Hippocampal formation (tissue), 2 donors: ENCODE measurements at regions not wholly inside any gene's neighbourhood (a gene's known extent, or its start where the extent isn't known, plus 50 kb on each side); places are given as distances from the start of the nearest gene placed in this dataset.
A peak's percentile ranks its signal among the peaks of the same experiment; 100 is the strongest.

Source experiments
- DNase-seq, 2 donors: peaks; one replicate each; lab custom pipeline; 2025; lab: John Stamatoyannopoulos, UW

- DNase-seq: no peak
Observed at GRCh38 chr2:19677825-19678518, 223.8 kb downstream of the TTC32 start.

- DNase-seq: no peak
Observed at GRCh38 chr2:19677215-19677777, 224.5 kb downstream of the TTC32 start.

- DNase-seq: no peak
Observed at GRCh38 chr2:19676770-19677169, 225.0 kb downstream of the TTC32 start.

GRCh38 chr2:19675856-19676460 is 225.8 kb downstream of the TTC32 start:
- DNase-seq: peak in 1 of 2 donors; percentile 17

- DNase-seq: no peak
Observed at GRCh38 chr2:19675003-19675629, 226.7 kb downstream of the TTC32 start.

GRCh38 chr2:19674051-19675002 is 227.5 kb downstream of the TTC32 start:
- no peak for DNase-seq

GRCh38 chr2:19673213-19673791 is 228.5 kb downstream of the TTC32 start:
- DNase-seq: no peak

GRCh38 chr2:19671916-19672315 is 229.9 kb downstream of the TTC32 start:
- no peak for DNase-seq

- no peak for DNase-seq
Observed at GRCh38 chr2:19671311-19671710, 230.5 kb downstream of the TTC32 start.

- DNase-seq: no peak
Observed at GRCh38 chr2:19670303-19670702, 231.5 kb downstream of the TTC32 start.

- no peak for DNase-seq
Observed at GRCh38 chr2:19669559-19669958, 232.2 kb downstream of the TTC32 start.

GRCh38 chr2:19669126-19669525 is 232.7 kb downstream of the TTC32 start:
- DNase-seq: no peak

- DNase-seq: no peak
Observed at GRCh38 chr2:19667536-19667949, 234.2 kb downstream of the TTC32 start.

GRCh38 chr2:19667085-19667484 is 234.7 kb downstream of the TTC32 start:
- DNase-seq: no peak

- DNase-seq: no peak
Observed at GRCh38 chr2:19664646-19665045, 237.1 kb downstream of the TTC32 start.

GRCh38 chr2:19659024-19659792 is 242.6 kb downstream of the TTC32 start:
- no peak for DNase-seq

- DNase-seq: no peak
Observed at GRCh38 chr2:19656011-19656410, 245.8 kb downstream of the TTC32 start.

GRCh38 chr2:19654310-19655090 is 247.3 kb downstream of the TTC32 start:
- DNase-seq: no peak

- no peak for DNase-seq
Observed at GRCh38 chr2:19653509-19653908, 248.3 kb downstream of the TTC32 start.

- DNase-seq: no peak
Observed at GRCh38 chr2:19652811-19653210, 249.0 kb downstream of the TTC32 start.
